ENCODE measurements at regions not wholly inside any gene's neighbourhood (a gene's known extent, or its start where the extent isn't known, plus 50 kb on each side); places are given as distances from the start of the nearest gene placed in this dataset.

DNA sequence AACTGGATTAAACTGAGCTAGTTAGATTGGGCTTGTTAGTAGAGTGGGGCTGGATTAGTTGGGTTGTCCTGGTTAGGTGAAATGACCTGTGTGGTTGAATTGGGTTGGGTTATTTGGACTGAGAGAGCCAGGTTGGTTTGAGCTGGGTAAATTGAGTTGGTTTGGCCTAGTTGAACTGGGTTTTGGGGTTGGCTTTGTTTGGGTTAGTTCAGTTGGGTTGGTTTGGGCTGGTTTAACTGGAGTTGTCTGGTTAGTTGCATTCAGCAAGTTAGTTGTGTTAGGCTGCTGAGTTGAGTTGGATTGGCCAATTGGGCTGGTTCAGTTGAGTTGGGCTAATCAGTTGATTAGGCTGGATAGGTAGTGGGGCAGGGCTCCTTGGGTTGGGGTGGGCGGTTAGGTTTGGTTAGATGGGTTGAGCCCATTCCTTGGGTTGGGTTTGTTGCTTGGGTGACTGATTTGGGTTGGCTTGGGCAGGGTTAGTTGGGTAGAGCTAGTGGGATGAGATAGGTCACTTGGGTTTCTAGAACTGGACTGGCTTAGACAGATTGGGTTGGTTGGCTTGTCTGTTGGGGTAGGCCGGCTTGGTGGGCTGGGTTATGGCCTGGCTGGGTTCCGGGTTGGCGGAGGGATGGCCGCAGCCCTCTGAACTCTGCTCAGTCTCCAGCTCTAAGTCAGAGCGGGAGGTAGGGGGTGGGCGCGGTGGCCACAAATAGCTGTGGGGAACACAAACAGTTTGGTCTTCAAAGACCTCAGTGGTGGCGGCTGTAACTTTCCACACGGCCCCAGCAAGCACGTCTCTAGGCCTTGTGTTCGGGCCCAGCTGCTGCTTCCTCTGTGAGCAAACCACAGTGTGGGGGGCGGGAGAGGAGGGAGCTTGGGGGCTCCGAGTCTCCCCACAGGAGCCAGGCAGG, 67.2 kb upstream of the RUNX3 start:
- no peaks in the 10 kb centered on the region for H3K9me3 ChIP-seq
- no peak overlapping the region for H3K4me3 ChIP-seq
- peak in 2 of 3 donors; percentile 24 to 45 for DNase-seq
- WGBS (ENCODE audit: insufficient coverage, low coverage, low lambda C conversion rate, missing lambda C conversion rate): no CpG with 5 or more reads among the region's 14 CpGs
- ATAC-seq: peak in 3 of 4 donors; percentile 21 to 32 (median 21)
- intact Hi-C loops (cut with DNase I): no loop called here
- H3K27ac ChIP-seq: no peak overlapping the region
- TF ChIP-seq, protein P1, sequence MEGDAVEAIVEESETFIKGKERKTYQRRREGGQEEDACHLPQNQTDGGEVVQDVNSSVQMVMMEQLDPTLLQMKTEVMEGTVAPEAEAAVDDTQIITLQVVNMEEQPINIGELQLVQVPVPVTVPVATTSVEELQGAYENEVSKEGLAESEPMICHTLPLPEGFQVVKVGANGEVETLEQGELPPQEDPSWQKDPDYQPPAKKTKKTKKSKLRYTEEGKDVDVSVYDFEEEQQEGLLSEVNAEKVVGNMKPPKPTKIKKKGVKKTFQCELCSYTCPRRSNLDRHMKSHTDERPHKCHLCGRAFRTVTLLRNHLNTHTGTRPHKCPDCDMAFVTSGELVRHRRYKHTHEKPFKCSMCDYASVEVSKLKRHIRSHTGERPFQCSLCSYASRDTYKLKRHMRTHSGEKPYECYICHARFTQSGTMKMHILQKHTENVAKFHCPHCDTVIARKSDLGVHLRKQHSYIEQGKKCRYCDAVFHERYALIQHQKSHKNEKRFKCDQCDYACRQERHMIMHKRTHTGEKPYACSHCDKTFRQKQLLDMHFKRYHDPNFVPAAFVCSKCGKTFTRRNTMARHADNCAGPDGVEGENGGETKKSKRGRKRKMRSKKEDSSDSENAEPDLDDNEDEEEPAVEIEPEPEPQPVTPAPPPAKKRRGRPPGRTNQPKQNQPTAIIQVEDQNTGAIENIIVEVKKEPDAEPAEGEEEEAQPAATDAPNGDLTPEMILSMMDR (IDR thresholded peaks at IDR 0.05): no peak
- TF ChIP-seq POLR2A (IDR thresholded peaks at IDR 0.05): no peak
- H3K4me1 ChIP-seq: no peaks in the 10 kb centered on the region
- no peaks in the 10 kb centered on the region for H3K27me3 ChIP-seq
- H3K36me3 ChIP-seq: no peaks in the 10 kb centered on the region

DNA sequence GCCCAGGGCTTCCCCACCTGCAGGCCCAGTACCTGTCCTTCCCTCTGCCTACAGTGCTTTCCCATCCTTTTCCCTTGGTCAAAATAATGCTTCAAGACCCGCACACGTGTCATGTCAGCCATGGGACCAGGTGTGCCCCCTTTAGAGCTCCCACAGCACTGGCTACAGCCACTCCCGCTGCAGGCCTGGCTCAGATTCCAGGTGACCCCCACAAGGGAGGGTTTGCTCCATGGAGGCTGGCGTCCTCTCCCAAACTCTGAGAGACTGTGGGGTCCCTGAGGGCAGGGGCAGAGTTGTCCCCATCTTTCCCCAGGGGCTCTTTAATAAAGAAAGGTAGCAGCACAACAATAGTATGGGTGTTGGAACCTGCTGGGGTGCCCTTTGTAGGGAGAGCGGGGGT, 66.4 kb upstream of the RUNX3 start:
- DNase-seq (peak in 2 of 3 donors; percentile 8 to 22), ATAC-seq (no peak)
- H3K27me3 ChIP-seq: no peaks in the 10 kb centered on the region
- H3K4me3 ChIP-seq: no peak overlapping the region
- H3K36me3 ChIP-seq: no peaks in the 10 kb centered on the region
- no peaks in the 10 kb centered on the region for H3K4me1 ChIP-seq
- intact Hi-C loops (cut with DNase I): no loop called here
- no peaks in the 10 kb centered on the region for H3K9me3 ChIP-seq
- H3K27ac ChIP-seq: no peak overlapping the region
- 87% methylated on average over 3 of the region's 5 CpGs for WGBS (ENCODE audit: insufficient coverage, low coverage, low lambda C conversion rate, missing lambda C conversion rate)
- no peak for TF ChIP-seq POLR2A (IDR thresholded peaks at IDR 0.05)
- TF ChIP-seq, protein P1 (IDR thresholded peaks at IDR 0.05): no peak

DNA sequence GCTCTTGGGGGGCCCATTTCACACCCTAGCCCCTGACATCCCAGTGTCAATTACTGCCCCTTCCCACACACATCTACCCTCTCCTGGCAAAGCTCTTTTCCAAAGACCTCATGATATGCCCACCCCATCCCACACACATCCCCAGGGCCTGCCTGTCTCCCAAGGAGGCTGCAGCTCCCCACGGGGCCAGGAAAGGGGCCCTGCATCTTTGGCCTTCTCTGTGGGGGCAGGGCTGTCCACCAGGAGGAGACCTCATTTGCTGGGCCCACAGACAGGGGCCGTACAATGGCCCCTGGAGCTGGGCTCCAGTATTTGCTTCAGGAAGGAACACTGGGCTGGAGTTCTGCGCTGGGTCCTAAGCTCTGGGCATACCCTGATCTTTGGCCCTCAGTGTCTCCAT, 65.6 kb upstream of the RUNX3 start:
- no peak overlapping the region for H3K4me3 ChIP-seq
- intact Hi-C loops (cut with DNase I): no loop called here
- DNase-seq (peak in 2 of 3 donors; percentile 5 to 24), ATAC-seq (no peak)
- H3K4me1 ChIP-seq: no peaks in the 10 kb centered on the region
- H3K27ac ChIP-seq: no peak overlapping the region
- H3K36me3 ChIP-seq: no peaks in the 10 kb centered on the region
- TF ChIP-seq, protein P1 (IDR thresholded peaks at IDR 0.05): no peak
- no peak for TF ChIP-seq POLR2A (IDR thresholded peaks at IDR 0.05)
- WGBS (ENCODE audit: insufficient coverage, low coverage, low lambda C conversion rate, missing lambda C conversion rate): 22% methylated on average over 1 of the region's 3 CpGs
- no peaks in the 10 kb centered on the region for H3K27me3 ChIP-seq
- no peaks in the 10 kb centered on the region for H3K9me3 ChIP-seq

DNA sequence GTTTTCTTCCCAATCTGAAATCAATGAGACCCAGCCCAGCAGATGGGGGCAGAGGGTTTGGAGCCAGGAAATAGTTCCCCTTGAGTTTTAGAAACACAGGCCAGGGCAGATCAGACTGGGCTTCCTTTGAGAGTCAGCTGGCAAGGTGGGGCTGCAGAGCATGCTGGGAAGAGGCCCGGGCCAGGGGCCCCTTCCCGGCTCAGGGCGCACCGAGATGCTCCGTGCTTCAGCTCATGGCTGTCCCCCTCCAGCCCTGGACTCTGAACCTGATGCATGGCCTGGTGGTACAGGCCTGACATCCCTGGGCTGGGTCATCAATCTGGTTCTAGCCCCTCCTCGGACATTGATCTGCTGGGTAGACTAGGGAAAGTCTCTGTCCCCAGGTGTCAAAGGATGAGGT, 65.1 kb upstream of the RUNX3 start:
- ATAC-seq (no peak), DNase-seq (peak in 2 of 3 donors; percentile 11 to 36)
- TF ChIP-seq, protein P1 (IDR thresholded peaks at IDR 0.05): no peak
- TF ChIP-seq POLR2A (IDR thresholded peaks at IDR 0.05): no peak
- Histone ChIP-seq H3K36me3 (no peaks in the 10 kb centered on the region), H3K9me3 (no peaks in the 10 kb centered on the region), H3K27me3 (no peaks in the 10 kb centered on the region), H3K4me3 (no peak overlapping the region), H3K4me1 (no peaks in the 10 kb centered on the region), H3K27ac (no peak overlapping the region)
- intact Hi-C loops (cut with DNase I): no loop called here
- WGBS (ENCODE audit: insufficient coverage, low coverage, low lambda C conversion rate, missing lambda C conversion rate): no CpG with 5 or more reads among the region's 6 CpGs
